NOMO-1 treated with dmso at 0.1 percent for 144 hours (cell line): ENCODE measurements at regions not wholly inside any gene's neighbourhood (a gene's known extent, or its start where the extent isn't known, plus 50 kb on each side); places are given as distances from the start of the nearest gene placed in this dataset.
A peak's percentile ranks its signal among the peaks of the same experiment; 100 is the strongest.

Experiments
- DNase-seq: peaks from one replicate; lab custom pipeline; 2025; ENCODE audit not compliant: unreplicated experiment; lab: John Stamatoyannopoulos, UW

DNA sequence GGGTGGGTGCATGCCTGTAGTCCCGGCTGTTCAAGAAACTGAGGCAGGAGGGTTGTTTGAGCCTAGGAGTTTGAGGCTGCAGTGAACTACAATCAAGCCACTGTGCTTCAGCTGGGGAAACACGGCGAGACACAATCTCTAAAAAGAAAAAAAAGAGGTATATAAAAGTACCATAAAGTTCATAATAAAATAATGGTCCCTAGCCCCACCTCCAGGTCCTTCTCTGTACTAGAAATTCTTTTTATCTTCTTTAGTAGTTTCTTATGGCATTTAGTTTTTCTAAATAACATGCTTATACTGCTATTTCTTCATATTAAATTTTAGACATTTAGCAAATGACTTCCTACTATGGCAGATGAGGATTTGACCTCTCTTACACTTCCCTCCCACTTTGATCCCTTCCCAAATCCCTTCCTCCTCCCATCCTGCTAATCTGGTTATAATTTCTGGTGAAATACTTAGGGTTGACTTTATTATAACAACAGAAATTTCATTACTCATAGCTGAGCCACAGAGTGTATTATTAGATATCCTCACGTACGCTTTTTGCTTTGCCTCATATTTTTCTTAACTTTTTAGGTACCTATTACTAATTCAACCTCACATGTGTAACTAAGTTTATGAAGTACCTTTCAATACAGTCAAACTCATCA lies 94.7 kb downstream of the SLC41A2 start:
- DNase-seq = no peak

DNA sequence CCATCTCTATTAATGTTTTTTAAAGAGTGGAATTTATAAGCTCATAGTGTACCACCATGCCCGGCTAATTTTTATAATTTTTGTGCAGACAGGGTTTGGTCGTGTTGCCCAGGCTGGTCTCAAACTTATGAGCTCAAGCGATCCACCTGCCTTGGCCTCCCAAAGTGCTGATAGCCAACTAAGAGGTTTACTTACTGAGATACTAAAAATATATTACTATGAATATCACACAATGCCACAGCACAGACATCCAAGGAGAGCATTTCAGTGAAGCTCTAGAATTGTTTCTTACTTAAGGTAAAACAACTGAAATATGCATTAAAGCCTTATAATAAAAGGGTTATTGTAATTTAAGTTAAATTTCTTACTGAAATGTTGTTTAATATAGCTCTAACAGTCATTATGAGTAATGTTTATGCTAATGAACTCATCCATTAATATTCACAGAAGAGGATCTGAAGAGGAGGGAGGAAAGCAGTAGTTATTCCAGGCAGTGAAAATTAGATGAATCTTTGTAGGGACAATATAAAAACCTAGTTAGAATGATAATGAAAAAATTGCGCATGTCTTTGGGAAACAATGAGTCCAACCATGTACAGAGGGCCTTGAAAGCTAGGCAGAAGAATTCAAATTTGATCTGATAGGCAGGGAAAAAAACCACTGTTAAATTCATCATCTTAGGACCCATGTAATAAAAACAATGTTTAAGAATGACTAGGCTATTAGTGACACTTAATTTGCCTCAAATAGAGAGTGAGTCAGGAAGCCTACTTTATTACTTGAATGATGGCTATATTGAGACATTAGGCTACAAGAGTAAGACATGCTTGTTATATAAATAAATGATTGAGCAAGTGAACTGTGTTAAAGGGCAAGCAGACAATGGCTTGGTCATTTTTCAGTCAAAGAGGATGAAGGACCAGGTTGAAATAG lies 99.2 kb downstream of the SLC41A2 start:
- DNase-seq = no peak

DNA sequence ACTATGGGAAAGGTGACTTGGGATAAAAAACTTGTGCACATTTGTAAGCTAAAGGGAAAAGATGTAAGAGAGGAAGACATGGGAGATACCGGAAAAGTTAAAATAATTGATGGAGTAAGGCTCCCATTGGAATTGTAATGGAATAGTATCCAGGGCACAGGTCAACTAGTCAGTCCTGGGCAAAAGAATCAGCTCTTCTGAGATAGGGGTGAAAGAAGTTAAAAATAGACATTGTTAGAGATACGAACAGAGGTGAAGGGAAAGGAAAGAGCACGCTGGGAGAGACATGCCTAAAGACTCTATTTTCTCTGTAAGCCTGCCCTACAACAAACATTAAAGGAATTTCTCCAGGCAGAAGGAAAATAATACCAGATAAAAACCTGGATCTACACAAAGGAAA lies 101.6 kb downstream of the SLC41A2 start:
- no peak for DNase-seq

DNA sequence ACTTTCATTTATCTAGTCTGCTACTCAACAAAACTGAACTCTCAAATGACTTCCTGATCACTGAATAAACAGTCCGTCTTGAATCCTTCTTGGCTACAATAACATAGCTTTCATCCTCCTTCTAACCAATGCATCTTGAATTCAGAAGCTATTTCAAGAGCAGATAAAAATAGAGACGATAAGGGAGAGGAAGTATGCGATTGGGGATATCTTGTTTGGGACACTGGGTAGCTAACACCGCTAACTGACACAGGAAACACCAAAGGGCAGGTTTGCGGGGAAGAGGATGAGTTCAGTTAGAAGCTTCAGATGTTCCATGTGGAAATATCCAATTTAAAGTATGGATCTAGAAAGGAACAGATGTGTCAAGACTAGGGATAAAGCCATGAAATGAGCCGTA lies 102.5 kb downstream of the SLC41A2 start:
- no peak for DNase-seq

DNA sequence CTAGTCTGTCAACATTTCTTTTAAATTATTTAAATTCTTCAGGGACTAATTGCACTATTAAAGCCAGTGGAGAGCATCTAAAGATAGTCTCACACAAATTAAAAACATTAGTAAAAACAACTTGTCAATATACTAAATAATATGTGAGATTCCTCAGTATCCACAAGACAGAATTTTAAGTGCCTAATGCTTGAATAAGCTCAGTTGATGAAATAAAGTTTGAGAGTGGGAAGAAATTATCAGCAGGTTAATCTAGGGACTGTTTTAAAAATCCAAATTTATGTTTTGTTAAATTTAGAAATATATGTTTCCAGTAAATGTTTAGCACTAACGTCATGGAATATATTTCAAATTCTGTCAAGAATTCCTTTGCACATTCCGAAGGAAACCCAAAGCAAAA lies 105.2 kb downstream of the SLC41A2 start:
- DNase-seq = no peak

DNA sequence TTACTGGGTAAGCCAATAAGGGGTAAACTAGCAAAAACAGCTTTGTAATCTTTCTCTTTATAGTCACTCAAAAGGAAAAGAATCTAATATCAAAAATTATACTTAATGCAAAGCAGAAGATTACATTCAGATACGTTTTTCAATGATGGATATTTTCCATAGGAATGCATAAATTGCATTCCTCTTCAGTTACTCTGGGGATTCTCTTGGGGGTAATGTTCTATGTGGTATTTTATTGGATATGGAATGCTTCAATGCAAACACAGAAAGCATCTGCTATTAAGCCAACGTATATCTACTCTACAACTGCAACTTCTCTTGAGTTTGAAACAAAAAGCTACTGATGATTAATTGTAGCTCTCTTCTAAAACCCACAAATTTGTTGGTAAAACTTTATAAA lies 106.0 kb downstream of the SLC41A2 start:
- no peak for DNase-seq

DNA sequence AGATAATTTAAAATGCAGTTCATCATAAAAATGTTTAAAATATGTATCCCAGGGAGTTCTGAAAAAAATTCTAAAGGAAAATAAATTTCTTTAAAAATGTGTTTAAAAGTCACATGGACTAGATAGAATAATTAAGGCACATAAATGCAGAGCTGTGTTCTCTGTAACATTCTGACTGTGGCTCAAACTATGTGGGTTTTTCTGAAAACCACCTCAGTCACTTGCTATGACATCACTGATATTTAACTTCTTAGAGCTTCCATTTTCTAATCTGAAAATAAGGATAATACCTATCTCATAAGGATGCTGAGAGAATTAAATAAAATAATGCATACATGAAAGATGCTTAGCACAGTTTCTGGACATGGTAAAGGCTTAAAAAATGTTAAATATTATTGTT lies 107.3 kb downstream of the SLC41A2 start:
- DNase-seq = no peak

DNA sequence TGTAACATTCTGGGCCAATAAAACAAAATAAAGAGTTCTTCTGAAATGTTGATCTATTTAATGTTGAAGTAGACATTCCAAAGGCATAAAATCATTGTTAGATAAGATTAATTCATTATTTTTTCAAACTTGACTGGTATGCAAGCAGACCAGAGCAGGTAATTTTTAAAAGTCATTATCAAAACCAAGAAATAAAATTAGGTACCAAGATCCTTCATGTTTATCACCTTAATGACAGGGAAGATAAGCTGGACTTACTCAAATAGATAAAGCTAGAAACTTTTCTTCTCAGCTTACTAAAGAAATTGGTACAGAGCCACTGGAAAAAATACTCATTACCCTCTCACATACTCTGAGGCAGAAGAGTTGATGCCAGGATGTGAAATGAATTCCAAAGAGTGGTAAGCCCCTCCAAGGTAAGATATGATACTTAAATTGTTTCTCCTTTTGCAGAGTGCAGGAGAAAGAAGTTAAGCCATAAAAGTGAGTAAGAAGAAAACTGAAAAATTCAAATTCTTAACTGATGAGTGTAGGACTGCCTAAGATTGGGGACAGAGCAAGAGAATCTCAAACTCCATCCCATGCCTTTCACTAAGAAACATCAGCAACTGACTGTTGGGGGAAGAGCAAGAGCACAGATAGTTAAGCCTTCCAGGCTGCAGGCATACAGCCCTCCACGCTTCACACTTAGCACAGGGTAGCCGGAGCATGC lies 111.9 kb downstream of the SLC41A2 start:
- no peak for DNase-seq

DNA sequence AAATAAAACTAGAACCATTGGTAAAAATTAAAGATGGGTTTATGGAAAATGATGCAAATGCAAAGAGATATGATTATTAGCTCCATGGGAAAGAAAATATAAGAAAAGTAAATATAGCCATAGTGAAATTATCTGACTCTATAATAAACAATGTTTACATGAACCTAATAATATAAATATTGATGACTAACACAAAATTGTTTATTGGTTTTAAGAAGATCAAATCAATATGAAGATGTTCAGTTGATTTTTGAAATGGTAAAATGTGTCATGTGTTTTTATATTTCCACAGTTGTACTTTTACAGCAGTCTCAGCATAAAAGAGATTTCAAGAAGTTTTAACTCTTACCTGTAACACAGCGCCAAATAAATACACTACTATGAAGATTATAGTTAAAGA lies 114.0 kb downstream of the SLC41A2 start:
- DNase-seq = no peak

DNA sequence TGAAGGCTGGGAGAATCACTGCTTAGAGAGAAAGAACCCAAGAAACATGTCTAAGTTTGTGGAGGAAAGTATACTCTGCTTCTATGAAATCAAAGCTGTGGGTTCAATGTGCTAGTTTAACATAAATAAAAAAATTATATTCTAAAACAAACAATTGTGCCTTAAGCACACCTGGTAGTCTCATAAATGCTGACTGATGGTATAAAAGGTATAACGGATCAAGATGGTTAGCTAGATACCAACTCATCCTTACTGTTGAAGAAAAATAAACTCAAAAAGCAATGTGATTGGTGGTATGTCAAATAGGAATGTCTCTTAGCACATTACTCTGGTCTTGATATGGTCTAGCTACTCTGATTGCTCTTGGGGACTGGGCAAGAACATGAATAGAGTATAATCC lies 117.8 kb downstream of the SLC41A2 start:
- no peak for DNase-seq

DNA sequence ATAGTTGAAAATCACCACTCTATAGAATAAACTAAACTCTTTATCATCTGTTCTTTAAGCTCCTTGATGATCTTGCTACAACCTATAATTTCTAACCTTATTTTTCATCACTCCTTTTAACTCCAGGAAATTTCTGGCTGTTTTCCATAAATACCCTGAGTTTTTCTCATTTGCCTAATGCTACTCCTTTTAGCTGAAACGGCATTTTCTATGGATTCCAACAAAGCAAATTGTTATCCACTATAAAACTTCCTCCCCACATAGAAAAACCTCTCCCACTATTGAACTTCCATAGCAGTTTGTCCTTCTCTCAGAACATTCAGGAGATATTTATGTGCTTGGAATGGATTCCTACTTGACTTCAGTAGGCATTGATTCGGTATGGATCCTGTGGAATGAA lies 122.8 kb downstream of the SLC41A2 start:
- DNase-seq = no peak

DNA sequence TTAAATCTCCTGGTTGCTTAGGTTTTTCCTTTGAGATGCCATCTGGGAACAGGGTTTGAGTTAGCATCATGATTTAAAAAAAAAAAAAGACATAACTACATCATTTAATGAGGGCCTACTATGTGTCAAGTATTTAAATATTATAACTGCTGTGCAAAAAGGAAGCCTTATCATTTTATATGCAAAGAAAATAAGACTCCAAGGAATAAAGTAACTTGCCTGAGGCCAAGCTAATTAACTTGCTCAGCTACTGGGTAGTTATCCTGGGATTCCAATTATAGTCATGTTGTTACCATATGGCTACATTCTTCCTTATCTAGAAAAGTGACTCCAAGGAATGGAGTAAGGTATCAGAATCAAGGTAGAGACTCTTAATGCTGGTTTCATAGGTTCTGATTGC lies 123.5 kb downstream of the SLC41A2 start:
- no peak for DNase-seq

DNA sequence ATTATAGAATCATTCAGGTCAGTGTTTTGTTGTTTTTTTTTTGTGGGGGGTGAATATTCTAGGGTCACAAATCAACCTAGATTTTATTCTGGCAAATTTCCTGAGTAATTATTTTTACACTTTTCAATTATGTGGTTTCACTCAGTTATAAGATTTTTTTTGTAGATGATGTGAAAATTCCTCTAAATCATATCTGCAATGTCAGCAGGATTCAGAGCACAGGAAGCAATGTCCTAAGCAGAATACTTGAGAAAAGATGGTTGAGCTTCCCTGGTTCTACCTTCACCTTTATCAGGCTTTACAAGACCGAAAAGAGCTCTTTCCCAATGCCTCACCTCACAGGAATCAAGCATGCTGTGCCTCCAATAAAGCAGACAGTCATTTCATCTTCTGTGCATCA lies 124.3 kb downstream of the SLC41A2 start:
- no peak for DNase-seq

DNA sequence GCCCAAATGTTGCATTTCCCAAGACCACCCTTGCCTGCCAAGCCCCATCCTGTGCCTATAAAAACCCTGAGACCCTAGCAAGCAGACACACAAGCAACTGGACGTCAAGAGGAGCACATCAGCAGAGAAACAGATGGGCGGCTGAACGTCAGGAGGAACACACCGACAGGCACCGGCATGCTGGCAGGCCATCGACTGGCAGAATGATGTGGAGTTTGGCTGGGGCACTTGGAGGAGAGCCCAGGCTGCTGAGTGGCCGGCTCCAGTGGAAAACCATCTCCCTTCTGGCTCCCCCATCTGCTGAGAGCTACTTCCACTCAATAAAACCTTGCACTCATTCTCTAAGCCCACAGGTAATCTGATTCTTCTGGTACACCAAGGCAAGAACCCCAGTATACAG lies 130.1 kb downstream of the SLC41A2 start:
- DNase-seq = no peak

DNA sequence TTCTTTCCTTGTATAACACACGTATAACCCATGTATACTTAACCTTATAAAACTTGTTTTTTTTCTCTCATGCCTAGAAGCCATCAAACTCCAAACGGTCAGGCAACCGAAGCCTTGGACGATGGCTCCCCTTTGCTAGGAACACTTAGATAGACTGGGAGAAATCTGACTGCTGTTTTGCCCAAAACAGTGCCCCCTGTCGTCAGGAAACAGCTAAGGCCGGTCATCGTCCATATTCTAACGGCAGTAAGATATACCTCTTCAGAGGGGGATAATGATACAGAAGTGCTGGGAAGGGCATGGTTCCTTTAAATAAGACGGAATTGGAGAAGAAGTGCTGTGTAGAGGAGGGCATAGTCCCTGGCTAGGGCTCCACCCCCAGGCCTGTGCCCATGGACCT lies 130.5 kb downstream of the SLC41A2 start:
- no peak for DNase-seq

DNA sequence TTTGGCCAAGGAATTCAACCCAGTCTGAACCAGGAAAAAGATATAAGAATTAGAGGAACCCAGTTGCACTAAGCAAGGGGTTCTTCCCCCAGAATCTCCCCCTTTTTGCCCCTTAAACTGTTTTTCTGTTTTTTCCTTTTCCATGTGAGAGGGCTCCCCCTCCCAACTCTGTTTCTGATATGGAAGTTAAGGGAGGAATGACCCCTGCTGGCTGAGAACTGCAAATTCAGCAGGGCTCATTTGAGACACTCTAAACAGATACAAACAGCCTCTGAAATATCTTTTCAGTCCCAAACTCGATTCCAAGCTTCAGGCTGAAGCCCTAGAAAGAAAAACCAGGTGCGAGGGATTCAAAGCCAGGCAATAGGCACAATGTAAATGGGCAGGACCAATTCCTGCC lies 132.7 kb downstream of the SLC41A2 start:
- no peak for DNase-seq

DNA sequence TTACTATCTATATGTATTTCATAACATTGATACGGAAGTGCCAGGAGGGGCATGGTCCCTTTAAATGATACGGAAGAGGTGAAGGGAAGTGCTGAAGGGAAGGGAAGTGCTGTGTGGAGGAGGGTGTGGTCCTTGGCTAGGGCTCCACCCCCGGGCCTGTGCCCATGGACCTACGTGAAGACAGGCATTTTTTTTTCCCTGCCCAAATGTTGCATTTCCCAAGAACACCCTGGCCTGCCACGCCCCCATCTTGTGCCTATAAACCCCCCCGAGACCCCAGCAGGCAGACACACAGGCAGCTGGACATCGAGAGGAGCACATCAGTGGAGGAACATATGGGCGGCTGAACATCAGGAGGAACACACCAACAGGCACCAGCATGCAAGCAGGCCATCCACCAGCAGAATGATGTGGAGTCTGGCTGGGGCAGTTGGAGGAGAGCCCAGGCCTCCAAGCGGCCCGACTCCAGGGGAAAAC lies 134.1 kb downstream of the SLC41A2 start:
- DNase-seq = peak; percentile 82

DNA sequence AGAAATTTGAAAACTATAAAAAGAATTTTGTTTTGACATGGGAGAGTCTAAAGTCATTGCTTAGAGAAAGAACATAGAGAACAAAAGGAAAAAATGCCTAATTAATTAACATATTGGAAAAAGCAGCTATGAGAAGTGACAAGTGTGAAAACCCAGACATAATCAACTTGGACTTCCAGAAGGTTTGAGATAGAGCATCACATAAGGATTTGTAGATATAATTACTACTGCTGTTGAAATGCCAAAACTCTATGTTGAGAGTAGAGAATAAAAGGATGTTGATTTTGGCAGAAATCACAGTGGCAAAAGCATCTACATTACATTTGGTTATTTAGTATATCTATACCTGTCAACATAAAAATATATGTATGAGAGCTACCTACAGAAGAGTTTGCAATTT lies 135.1 kb downstream of the SLC41A2 start:
- no peak for DNase-seq

DNA sequence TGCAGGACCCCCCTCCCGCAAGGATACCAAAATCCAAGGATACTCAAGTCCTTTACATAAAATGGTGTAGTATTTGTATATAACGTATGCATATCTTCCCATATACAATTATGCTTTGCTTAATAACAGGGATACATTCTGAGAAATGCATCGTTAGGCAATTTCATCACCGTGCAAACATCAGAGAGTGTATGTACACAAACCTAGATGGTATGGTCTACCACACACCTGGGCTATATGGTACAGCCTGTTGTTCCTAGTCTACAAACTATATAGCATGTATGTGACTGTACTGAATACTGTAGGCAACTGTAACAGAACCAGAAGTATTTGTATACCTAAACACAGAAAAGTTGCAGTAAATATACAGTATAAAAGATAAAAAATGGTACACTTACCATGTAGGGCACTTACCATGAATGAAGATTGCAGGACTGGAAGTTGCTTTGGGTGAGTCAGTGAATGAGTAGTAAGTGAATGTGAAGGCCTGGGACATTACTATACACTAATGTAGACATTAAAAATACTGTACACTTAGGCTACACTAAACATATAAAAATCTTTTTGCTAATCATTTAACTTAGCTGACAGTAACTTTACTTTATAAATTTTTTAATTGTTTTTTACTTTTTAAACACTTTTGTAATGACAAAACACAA lies 141.1 kb downstream of the SLC41A2 start:
- DNase-seq = no peak

DNA sequence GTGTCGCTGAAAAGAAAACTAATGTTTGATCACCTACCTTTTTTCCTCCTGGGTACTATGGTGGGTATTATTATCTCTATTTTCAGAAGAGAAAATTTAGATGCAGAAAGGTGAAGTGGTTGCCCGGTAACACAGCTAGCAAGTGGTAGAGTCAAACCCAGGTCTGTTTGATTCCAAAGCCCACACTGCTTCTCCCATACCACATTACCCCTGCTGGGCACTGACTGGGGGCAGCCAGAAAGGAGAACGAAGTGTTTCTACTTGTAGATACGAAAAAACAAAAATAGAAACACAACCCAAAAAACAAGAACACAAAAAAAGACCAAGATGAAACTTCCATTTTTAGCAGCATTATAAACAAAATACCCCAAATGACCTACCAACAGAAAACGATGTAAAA lies 142.2 kb downstream of the SLC41A2 start:
- no peak for DNase-seq

DNA sequence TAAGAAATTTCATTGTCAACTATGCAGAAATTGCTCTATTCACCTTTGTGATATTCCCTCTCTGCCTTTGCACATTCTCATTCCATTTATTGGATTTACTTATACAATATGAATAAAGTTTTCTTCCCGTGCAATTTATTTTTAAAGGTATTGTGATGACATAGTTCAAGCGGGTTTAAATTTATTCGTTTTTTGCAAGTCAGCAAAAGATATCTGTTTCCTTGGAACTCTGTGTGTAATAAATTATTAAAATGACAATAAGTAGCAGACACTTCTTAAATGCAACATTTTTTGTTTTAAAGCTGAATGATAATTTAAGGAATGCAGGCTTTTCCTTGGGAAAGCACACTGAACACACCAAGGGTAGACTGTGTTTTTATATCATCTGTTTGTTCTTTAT lies 143.1 kb downstream of the SLC41A2 start:
- no peak for DNase-seq
